Ovary (tissue), 7 donors: ENCODE measurements at regions not wholly inside any gene's neighbourhood (a gene's known extent, or its start where the extent isn't known, plus 50 kb on each side); places are given as distances from the start of the nearest gene placed in this dataset.

Experiments
- DNase-seq, 5 donors: peaks; one replicate each; pipeline ENCODE4 v3.0.0-alpha.2; 2019 to 2020
- H3K27ac ChIP-seq, 2 donors: fragments of 200-600 bp; one replicate each; pipeline versions ENCODE4 v1.5.1 to v1.8.0; 2019 to 2022
- H3K27me3 ChIP-seq: fragments of 200-600 bp; one replicate; pipeline ENCODE4 v1.8.0; 2022
- H3K36me3 ChIP-seq: fragments of 200-600 bp; sonication (generic); one replicate; pipeline ENCODE4 v1.5.1; 2019
- H3K4me1 ChIP-seq: one replicate; pipeline ENCODE4 v1.8.1; 2013; ENCODE audit warnings: mild to moderate bottlenecking, moderate library complexity; ENCODE audit not compliant: insufficient read depth
- H3K4me3 ChIP-seq: fragments of 200-600 bp; sonication (generic); one replicate; pipeline ENCODE4 v1.5.1; 2017
- H3K9me3 ChIP-seq, 2 donors: fragments of 200-600 bp in 1 of 2; sonication (generic) in 1 of 2; one replicate each; pipeline versions ENCODE4 v1.5.1 to v1.8.1; 2013 to 2019; ENCODE audit warnings: mild to moderate bottlenecking in 1 of 2, moderate library complexity in 1 of 2
- EP300 ChIP-seq: sonication (generic); formaldehyde crosslinking; IDR thresholded peaks from one replicate; pipeline ENCODE4 v1.6.1; 2017; ENCODE audit warnings: antibody characterized with exemption
- POLR2A ChIP-seq: fragments of 450-650 bp; IDR thresholded peaks from one replicate; pipeline ENCODE4 v1.6.1; 2017; ENCODE audit warnings: antibody characterized with exemption, mild to moderate bottlenecking, moderate library complexity
- WGBS, 3 donors: extraction: QIAGEN DNeasy Blood & Tissue Kit in 1 of 3; methylation state at CpG; one replicate each; pipeline versions ENCODE4 v1.1.5 to v1.1.7; 2013 to 2017; 5-methylcytosine and 5-hydroxymethylcytosine counted together
- intact Hi-C, 4 donors: fragments of 100-400 bp; cut with DNase I; formaldehyde crosslinking; loops; one replicate each; pipeline versions ENCODE4 v1.11.0 to v1.15.1; 2022 to 2023
- TF ChIP-seq, protein P1 (sequence below), 3 donors: fragments of 450-650 bp in 2 of 3; fragments of 200-600 bp in 1 of 3; IDR thresholded peaks; one replicate each; pipeline versions ENCODE4 v1.5.1 to v1.8.0; 2016 to 2022; ENCODE audit warnings: antibody characterized with exemption in 3 of 3, mild to moderate bottlenecking in 1 of 3
- donor health status: DM: no; HTN: no; CAD: no; lungs with moderate emphysema.
- donor health status: DM: no; HTN: no; CAD: no.
- donor health status: Bipolar disorder and iron deficiency.
- donor health status: DM: no; HTN: no; CAD: no.
- donor health status: DM: yes; HTN: yes; CAD: no.

DNA sequence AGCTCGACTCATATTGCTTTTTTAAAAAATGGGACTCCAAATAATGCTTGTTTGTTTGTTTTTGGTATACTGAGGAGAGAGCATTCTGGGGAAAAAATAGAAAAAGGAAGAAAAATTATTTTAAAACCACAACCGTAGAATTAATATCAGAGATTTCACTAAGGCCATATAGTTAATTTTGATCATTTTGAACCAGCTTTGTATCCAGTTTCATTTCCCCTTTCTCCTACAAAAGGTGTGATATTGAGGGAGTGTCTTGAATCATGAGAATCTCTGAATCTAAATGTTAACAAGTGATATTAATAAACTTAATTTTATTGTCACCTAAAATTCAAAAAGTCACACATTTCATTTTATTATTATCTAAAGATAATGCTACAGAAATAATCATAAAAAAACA, 198.5 kb upstream of the GALNT5 start:
- H3K9me3 ChIP-seq = no peaks in the 10 kb centered on the region
- H3K36me3 ChIP-seq = no peaks in the 10 kb centered on the region
- intact Hi-C loops = no loop called here
- H3K27me3 ChIP-seq = no peaks in the 10 kb centered on the region
- no peak overlapping the region for H3K4me3 ChIP-seq
- TF ChIP-seq EP300 (no peak), POLR2A (no peak)
- TF ChIP-seq, protein P1, sequence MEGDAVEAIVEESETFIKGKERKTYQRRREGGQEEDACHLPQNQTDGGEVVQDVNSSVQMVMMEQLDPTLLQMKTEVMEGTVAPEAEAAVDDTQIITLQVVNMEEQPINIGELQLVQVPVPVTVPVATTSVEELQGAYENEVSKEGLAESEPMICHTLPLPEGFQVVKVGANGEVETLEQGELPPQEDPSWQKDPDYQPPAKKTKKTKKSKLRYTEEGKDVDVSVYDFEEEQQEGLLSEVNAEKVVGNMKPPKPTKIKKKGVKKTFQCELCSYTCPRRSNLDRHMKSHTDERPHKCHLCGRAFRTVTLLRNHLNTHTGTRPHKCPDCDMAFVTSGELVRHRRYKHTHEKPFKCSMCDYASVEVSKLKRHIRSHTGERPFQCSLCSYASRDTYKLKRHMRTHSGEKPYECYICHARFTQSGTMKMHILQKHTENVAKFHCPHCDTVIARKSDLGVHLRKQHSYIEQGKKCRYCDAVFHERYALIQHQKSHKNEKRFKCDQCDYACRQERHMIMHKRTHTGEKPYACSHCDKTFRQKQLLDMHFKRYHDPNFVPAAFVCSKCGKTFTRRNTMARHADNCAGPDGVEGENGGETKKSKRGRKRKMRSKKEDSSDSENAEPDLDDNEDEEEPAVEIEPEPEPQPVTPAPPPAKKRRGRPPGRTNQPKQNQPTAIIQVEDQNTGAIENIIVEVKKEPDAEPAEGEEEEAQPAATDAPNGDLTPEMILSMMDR (IDR thresholded peaks at IDR 0.05) = no peak
- no peak overlapping the region for H3K27ac ChIP-seq
- H3K4me1 ChIP-seq = no peaks in the 10 kb centered on the region
- no peak for DNase-seq
- 90 to 93% (median 92%) methylated on average over 2 of the region's 2 CpGs for WGBS, 3 donors

DNA sequence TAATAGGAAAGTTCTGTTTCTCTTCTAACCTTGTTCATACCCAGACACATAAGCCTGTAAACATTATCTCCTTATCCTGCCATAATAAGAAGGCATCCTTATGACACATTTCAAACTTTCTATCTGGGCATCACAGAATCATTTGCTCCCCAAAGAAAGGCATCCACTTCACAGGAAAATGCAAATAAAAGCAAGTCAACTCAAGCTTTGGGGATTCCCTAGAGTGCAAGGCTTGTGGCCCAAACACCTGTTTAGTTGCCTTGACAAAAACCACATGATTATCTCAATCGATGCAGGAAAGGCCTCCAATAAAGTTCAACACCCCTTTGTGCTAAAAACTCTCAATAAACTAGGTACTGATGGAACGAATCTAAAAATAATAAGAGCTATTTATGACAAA, 195.7 kb upstream of the GALNT5 start:
- no peaks in the 10 kb centered on the region for H3K27me3 ChIP-seq
- H3K36me3 ChIP-seq = no peaks in the 10 kb centered on the region
- DNase-seq = no peak
- H3K4me3 ChIP-seq = no peak overlapping the region
- intact Hi-C loops = no loop called here
- H3K4me1 ChIP-seq = no peaks in the 10 kb centered on the region
- TF ChIP-seq, protein P1 (IDR thresholded peaks at IDR 0.05) = no peak
- 58 to 71% (median 65%) methylated on average over 2 of the region's 2 CpGs for WGBS, 3 donors
- no peaks in the 10 kb centered on the region for H3K9me3 ChIP-seq
- no peak overlapping the region for H3K27ac ChIP-seq

DNA sequence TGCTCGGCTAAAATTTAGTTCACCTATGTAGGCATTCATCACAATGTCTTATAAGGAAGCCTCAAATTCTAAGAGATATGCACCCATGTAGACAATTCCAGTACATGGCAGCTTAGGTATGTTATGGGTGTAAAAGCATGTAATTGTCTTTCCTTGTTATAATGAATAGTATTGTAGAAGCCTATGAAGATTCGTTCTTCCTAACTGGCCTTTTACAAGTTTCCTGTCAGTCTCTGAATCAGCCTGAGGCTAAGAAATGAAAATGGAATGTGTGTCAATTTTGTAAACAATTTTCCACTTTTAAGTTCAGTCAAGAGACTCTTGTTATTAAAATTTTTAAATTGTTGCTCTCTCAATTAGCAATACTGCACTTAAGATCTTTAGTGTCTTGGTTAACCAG, 189.9 kb upstream of the GALNT5 start:
- no peak for DNase-seq
- WGBS, 3 donors = 76 to 88% (median 77%) methylated on average over 2 of the region's 2 CpGs
- TF ChIP-seq EP300 = no peak
- TF ChIP-seq POLR2A = no peak
- TF ChIP-seq, protein P1 (IDR thresholded peaks at IDR 0.05) = no peak

DNA sequence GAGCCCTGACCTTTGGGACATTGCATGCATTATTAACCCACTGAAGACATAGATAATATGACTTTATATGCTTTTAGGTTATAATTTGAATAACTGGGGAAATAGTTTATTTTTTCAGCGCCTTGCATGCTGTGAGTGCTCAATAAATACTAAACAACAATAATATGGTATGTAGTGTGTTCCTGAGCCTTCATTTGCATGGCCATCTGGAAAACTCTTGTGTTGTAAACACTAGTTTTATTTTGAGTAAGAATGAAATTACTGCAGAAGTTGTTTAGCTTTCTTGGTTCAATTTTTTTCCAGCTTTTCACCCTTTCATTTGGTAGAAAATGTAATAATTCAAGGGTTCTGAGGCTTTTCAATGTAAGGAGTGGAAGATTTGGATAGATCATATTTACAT, 189.3 kb upstream of the GALNT5 start:
- intact Hi-C loops = no loop called here
- Histone ChIP-seq H3K9me3 (no peaks in the 10 kb centered on the region), H3K36me3 (no peaks in the 10 kb centered on the region), H3K27me3 (no peaks in the 10 kb centered on the region), H3K27ac (no peak overlapping the region), H3K4me3 (no peak overlapping the region), H3K4me1 (no peaks in the 10 kb centered on the region)
- no peak for TF ChIP-seq POLR2A
- TF ChIP-seq, protein P1 (IDR thresholded peaks at IDR 0.05) = no peak
- no peak for TF ChIP-seq EP300
- 70 to 78% (median 75%) methylated on average over 1 of the region's 1 CpG for WGBS, 3 donors
- no peak for DNase-seq

More for the DNA sequence above, 189.9 kb upstream of the GALNT5 start:
- no peaks in the 10 kb centered on the region for H3K4me1 ChIP-seq
- H3K4me3 ChIP-seq = no peak overlapping the region
- no peak overlapping the region for H3K27ac ChIP-seq
- H3K27me3 ChIP-seq = no peaks in the 10 kb centered on the region
- no peaks in the 10 kb centered on the region for H3K36me3 ChIP-seq
- no peaks in the 10 kb centered on the region for H3K9me3 ChIP-seq
- intact Hi-C loops = no loop called here

DNA sequence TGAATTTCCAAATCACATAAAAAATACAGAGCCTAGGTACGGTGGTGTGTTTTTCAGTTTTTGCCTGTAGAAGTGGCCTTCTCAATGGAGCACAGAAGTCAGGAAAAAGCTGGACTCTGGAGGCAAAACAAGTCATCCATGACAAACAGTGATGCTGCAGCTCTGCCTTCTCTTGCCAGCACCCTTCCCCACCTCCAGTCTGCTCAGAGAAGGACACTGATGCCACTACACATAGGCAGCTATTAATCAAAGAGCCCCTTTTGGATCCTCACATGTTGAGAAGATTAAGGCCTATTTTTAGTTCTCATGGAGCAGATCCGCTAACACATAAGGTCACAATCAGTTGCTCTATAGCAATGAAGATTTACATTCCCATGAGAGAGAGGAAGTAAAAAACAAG, 181.6 kb upstream of the GALNT5 start:
- H3K9me3 ChIP-seq = no peaks in the 10 kb centered on the region
- DNase-seq = no peak
- no peaks in the 10 kb centered on the region for H3K27me3 ChIP-seq
- no peak for TF ChIP-seq POLR2A
- TF ChIP-seq EP300 = no peak
- TF ChIP-seq, protein P1 (IDR thresholded peaks at IDR 0.05) = no peak
- 63 to 80% (median 70%) methylated on average over 2 of the region's 2 CpGs for WGBS, 3 donors
- H3K4me3 ChIP-seq = no peak overlapping the region
- no peaks in the 10 kb centered on the region for H3K4me1 ChIP-seq
- intact Hi-C loops = loop anchor here in 1 of 4 donors (2.0 kb wide), 1 partner anchor 27 kb away; no protein-coding TSS in a partner anchor
- no peak overlapping the region for H3K27ac ChIP-seq
- no peaks in the 10 kb centered on the region for H3K36me3 ChIP-seq
